ENCODE measurements at regions not wholly inside any gene's neighbourhood (a gene's known extent, or its start where the extent isn't known, plus 50 kb on each side); places are given as distances from the start of the nearest gene placed in this dataset.
"Not testable (repeated sequence)": the region's sequence is repeated elsewhere in the genome, so short reads cannot be mapped to it uniquely, and the experiment has no call there.

DNA sequence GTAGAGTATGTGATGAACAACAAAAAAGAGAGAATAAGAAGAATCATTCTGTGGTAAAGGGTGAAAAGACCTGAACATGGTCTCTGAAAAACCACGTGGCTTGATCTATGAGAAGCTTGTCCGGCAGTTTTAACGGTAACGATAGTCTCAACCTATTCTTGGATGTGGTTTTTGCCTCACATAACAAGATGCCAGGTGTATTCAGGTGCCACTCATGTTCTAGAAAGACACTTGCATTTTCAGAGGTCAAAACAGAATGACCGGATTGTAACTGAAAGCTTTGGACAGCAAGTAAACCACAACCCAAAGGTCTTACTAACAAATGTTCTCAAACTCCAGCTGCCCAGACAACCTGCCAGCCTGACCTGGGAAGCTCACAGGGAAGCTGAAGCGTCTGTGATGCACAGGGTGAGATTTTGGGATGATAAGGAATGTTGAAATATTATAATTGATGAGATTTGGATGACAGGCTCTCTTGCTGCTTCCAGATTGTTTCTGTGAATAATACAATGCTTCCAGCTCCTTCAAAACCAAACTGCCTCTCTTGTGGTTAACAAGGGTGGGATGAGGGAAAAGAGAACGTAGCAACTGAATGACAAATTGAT lies 137.4 kb upstream of the GRB10 start:
- Histone ChIP-seq H3K4me3 (ENCODE audit: low read depth, low read length) (no peak overlapping the region), H3K27ac (ENCODE audit: low read depth, low read length) (no peak overlapping the region)

GRCh38 chr7:50915621-50916020 lies 132.9 kb upstream of the GRB10 start:
- H3K36me3 ChIP-seq (ENCODE audit: control insufficient read depth, insufficient read depth, low read length) = no peaks in the 10 kb centered on the region

More for the DNA sequence above, 137.4 kb upstream of the GRB10 start:
- no peaks in the 10 kb centered on the region for H3K27me3 ChIP-seq (ENCODE audit: control insufficient read depth, insufficient read depth, low read length)
- H3K9ac ChIP-seq (ENCODE audit: low read depth, low read length) = no peak overlapping the region
- no peaks in the 10 kb centered on the region for H3K36me3 ChIP-seq (ENCODE audit: control insufficient read depth, insufficient read depth, low read length)
- H3K9me3 ChIP-seq (ENCODE audit: control insufficient read depth, insufficient read depth, low read length) = no peaks in the 10 kb centered on the region
- no peaks in the 10 kb centered on the region for H3K4me1 ChIP-seq (ENCODE audit: control insufficient read depth, insufficient read depth, low read length)

GRCh38 chr7:50914460-50914859 lies 131.8 kb upstream of the GRB10 start:
- no peaks in the 10 kb centered on the region for H3K9me3 ChIP-seq (ENCODE audit: control insufficient read depth, insufficient read depth, low read length)
- peaks cover 7% of the 10 kb centered on the region; the same call in 1 of the 2 replicates for H3K4me1 ChIP-seq (ENCODE audit: control insufficient read depth, insufficient read depth, low read length)
- no peaks in the 10 kb centered on the region for H3K27me3 ChIP-seq (ENCODE audit: control insufficient read depth, insufficient read depth, low read length)
- no peak overlapping the region for H3K27ac ChIP-seq (ENCODE audit: low read depth, low read length)
- no peak overlapping the region for H3K4me3 ChIP-seq (ENCODE audit: low read depth, low read length)
- no peaks in the 10 kb centered on the region for H3K36me3 ChIP-seq (ENCODE audit: control insufficient read depth, insufficient read depth, low read length)
- no peak overlapping the region for H3K9ac ChIP-seq (ENCODE audit: low read depth, low read length)

More at GRCh38 chr7:50915621-50916020, 132.9 kb upstream of the GRB10 start:
- Histone ChIP-seq H3K9me3 (ENCODE audit: control insufficient read depth, insufficient read depth, low read length) (no peaks in the 10 kb centered on the region), H3K27me3 (ENCODE audit: control insufficient read depth, insufficient read depth, low read length) (no peaks in the 10 kb centered on the region), H3K9ac (ENCODE audit: low read depth, low read length) (no peak overlapping the region), H3K27ac (ENCODE audit: low read depth, low read length) (no peak overlapping the region), H3K4me3 (ENCODE audit: low read depth, low read length) (no peak overlapping the region), H3K4me1 (ENCODE audit: control insufficient read depth, insufficient read depth, low read length) (peaks cover 7% of the 10 kb centered on the region; the same call in 1 of the 2 replicates)

DNA sequence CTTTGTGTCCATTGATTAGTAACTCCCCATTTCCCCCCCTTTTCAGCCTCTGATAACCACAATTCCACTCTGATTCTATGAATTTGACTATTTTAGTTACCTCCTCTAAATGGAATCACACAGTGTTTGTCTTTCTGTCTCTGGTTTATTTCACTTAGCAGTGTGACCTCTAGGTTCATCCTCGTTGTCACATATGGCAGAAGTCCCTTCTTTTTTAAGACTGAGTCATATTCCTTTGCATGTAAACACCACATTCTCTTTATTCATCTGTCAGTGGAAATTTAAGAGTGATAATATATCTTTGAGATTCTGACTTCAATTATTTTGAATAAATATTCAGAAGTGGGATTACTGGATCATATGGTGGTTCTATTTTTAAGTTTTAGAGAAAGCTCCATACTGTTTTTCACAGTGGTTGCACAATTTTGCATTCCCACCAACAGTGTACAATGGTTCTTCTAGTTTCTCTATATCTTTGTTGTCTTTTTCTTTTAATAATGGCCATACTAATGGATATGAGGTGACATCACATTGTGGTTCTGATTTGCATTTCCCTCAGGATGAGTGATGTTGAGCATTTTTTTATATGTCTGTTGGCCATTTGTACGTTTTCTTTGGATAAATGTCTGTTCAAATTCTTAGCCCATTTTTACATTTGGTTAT lies 126.1 kb upstream of the GRB10 start:
- Histone ChIP-seq H3K27me3 (ENCODE audit: control insufficient read depth, insufficient read depth, low read length) (no peaks in the 10 kb centered on the region), H3K27ac (ENCODE audit: low read depth, low read length) (no peak overlapping the region), H3K4me1 (ENCODE audit: control insufficient read depth, insufficient read depth, low read length) (no peaks in the 10 kb centered on the region), H3K9me3 (ENCODE audit: control insufficient read depth, insufficient read depth, low read length) (no peaks in the 10 kb centered on the region), H3K36me3 (ENCODE audit: control insufficient read depth, insufficient read depth, low read length) (no peaks in the 10 kb centered on the region), H3K4me3 (ENCODE audit: low read depth, low read length) (no peak overlapping the region), H3K9ac (ENCODE audit: low read depth, low read length) (no peak overlapping the region)

DNA sequence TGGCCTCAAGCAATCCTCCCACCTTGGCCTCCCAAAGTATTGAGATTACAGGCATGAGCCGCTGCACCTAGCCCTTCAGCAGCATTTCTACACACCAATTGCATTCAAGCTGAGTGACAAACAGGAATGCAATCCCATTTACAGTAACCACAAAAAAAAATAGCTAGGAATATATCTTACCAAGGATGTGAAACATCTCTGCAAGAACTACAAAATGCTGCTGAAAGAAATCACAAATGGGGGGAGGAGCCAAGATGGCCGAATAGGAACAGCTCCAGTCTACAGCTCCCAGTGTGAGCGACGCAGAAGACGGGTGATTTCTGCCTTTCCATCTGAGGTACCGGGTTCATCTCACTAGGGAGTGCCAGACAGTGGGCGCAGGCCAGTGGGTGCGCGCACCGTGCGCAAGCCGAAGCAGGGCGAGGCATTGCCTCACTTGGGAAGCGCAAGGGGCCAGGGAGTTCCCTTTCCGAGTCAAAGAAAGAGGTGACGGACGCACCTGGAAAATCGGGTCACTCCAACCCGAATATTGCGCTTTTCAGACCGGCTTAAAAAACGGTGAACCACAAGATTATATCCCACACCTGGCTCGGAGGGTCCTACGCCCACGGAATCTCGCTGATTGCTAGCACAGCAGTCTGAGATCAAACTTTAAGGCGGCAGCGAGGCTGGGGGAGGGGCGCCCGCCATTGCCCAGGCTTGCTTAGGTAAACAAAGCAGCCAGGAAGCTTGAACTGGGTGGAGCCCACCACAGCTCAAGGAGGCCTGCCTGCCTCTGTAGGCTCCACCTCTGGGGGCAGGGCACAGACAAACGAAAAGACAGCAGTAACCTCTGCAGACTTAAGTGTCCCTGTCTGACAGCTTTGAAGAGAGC lies 116.1 kb upstream of the GRB10 start:
- H3K27me3 ChIP-seq (ENCODE audit: control insufficient read depth, insufficient read depth, low read length); H3K4me3 ChIP-seq (ENCODE audit: low read depth, low read length); H3K9ac ChIP-seq (ENCODE audit: low read depth, low read length); H3K4me1 ChIP-seq (ENCODE audit: control insufficient read depth, insufficient read depth, low read length); H3K9me3 ChIP-seq (ENCODE audit: control insufficient read depth, insufficient read depth, low read length); H3K36me3 ChIP-seq (ENCODE audit: control insufficient read depth, insufficient read depth, low read length); H3K27ac ChIP-seq (ENCODE audit: low read depth, low read length): not testable (repeated sequence)

GRCh38 chr7:50887061-50887460 lies 104.4 kb upstream of the GRB10 start:
- not testable (repeated sequence) for H3K27me3 ChIP-seq (ENCODE audit: control insufficient read depth, insufficient read depth, low read length); H3K4me3 ChIP-seq (ENCODE audit: low read depth, low read length); H3K4me1 ChIP-seq (ENCODE audit: control insufficient read depth, insufficient read depth, low read length); H3K36me3 ChIP-seq (ENCODE audit: control insufficient read depth, insufficient read depth, low read length); H3K9me3 ChIP-seq (ENCODE audit: control insufficient read depth, insufficient read depth, low read length); H3K9ac ChIP-seq (ENCODE audit: low read depth, low read length); H3K27ac ChIP-seq (ENCODE audit: low read depth, low read length)

DNA sequence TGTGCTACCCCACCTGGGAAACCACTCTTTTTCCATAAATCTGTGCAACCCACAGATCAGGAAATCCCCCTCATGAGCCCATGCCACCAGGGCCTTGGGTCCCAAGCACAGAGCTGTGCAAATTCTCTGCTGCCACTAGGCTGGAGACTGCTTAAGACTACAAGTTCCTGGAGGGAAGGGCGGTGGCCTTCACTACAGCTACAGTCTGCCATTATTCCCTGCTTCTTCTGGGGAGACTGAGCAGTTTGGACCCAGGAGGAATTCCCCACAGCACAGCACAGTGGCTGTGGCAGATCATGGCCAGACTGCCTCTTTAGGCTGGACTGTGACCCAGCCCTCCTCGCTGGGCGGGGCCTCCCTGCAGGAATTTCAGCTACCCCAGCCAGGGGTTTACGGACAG lies 89.7 kb upstream of the GRB10 start:
- no peaks in the 10 kb centered on the region for H3K27me3 ChIP-seq (ENCODE audit: control insufficient read depth, insufficient read depth, low read length)
- H3K4me1 ChIP-seq (ENCODE audit: control insufficient read depth, insufficient read depth, low read length) = peaks cover 7% of the 10 kb centered on the region; the same call in 1 of the 2 replicates
- peaks cover 31% of the 10 kb centered on the region for H3K9me3 ChIP-seq (ENCODE audit: control insufficient read depth, insufficient read depth, low read length)
- H3K27ac ChIP-seq (ENCODE audit: low read depth, low read length) = no peak overlapping the region
- no peak overlapping the region for H3K4me3 ChIP-seq (ENCODE audit: low read depth, low read length)
- H3K9ac ChIP-seq (ENCODE audit: low read depth, low read length) = no peak overlapping the region
- H3K36me3 ChIP-seq (ENCODE audit: control insufficient read depth, insufficient read depth, low read length) = peaks cover 3% of the 10 kb centered on the region; the same call in 1 of the 2 replicates

DNA sequence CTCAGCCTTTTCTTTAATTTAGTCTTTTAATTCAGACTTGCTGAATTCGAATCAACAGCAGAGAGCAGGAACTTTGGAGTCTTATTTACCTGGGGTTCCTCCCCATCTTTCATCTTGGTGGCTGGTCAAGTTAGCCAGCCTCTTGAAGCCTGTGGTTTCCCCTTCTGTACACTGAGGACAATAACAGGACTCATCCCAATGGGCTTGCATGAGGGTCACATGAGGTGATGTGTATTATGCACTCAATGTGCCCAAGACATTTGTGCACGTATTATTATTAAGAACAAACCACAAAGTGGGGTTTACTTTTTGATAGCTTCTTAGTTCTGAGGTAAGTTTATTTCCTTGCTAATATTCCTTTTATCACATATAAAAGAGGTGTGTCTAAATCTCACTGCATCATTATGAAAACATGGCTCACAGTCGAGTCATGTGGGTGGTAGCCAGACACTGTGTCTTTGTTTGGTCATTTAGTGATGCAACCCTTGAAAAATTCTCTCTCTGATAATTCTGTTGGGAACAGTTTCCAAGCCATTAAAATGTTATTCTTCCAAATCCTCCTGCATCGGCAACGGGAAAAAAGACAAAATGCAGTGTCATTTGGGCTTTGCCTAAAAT lies 86.5 kb upstream of the GRB10 start:
- Histone ChIP-seq H3K4me1 (ENCODE audit: control insufficient read depth, insufficient read depth, low read length) (peaks cover 38% of the 10 kb centered on the region), H3K27ac (ENCODE audit: low read depth, low read length) (no peak overlapping the region), H3K9me3 (ENCODE audit: control insufficient read depth, insufficient read depth, low read length) (peaks cover 24% of the 10 kb centered on the region), H3K27me3 (ENCODE audit: control insufficient read depth, insufficient read depth, low read length) (no peaks in the 10 kb centered on the region), H3K9ac (ENCODE audit: low read depth, low read length) (no peak overlapping the region), H3K4me3 (ENCODE audit: low read depth, low read length) (no peak overlapping the region), H3K36me3 (ENCODE audit: control insufficient read depth, insufficient read depth, low read length) (peaks cover 3% of the 10 kb centered on the region; the same call in 1 of the 2 replicates)

- Histone ChIP-seq H3K27ac (ENCODE audit: low read depth, low read length) (no peak overlapping the region), H3K27me3 (ENCODE audit: control insufficient read depth, insufficient read depth, low read length) (no peaks in the 10 kb centered on the region), H3K4me3 (ENCODE audit: low read depth, low read length) (no peak overlapping the region), H3K36me3 (ENCODE audit: control insufficient read depth, insufficient read depth, low read length) (peaks cover 3% of the 10 kb centered on the region; the same call in 1 of the 2 replicates), H3K9ac (ENCODE audit: low read depth, low read length) (no peak overlapping the region), H3K9me3 (ENCODE audit: control insufficient read depth, insufficient read depth, low read length) (peaks cover 22% of the 10 kb centered on the region), H3K4me1 (ENCODE audit: control insufficient read depth, insufficient read depth, low read length) (peaks cover 38% of the 10 kb centered on the region)
Observed at GRCh38 chr7:50868426-50869100, 85.9 kb upstream of the GRB10 start.

GRCh38 chr7:50867034-50867356 lies 84.3 kb upstream of the GRB10 start:
- H3K9me3 ChIP-seq (ENCODE audit: control insufficient read depth, insufficient read depth, low read length) = peaks cover 11% of the 10 kb centered on the region
- H3K4me3 ChIP-seq (ENCODE audit: low read depth, low read length) = peak overlapping the region; percentile 40
- peaks cover 38% of the 10 kb centered on the region for H3K4me1 ChIP-seq (ENCODE audit: control insufficient read depth, insufficient read depth, low read length)
- H3K27ac ChIP-seq (ENCODE audit: low read depth, low read length) = peak overlapping the region; percentile 72
- H3K36me3 ChIP-seq (ENCODE audit: control insufficient read depth, insufficient read depth, low read length) = peaks cover 3% of the 10 kb centered on the region; the same call in 1 of the 2 replicates
- H3K27me3 ChIP-seq (ENCODE audit: control insufficient read depth, insufficient read depth, low read length) = no peaks in the 10 kb centered on the region
- H3K9ac ChIP-seq (ENCODE audit: low read depth, low read length) = no peak overlapping the region

Measured in HUES48 (cell line).